ENCODE measurements at regions not wholly inside any gene's neighbourhood (a gene's known extent, or its start where the extent isn't known, plus 50 kb on each side); places are given as distances from the start of the nearest gene placed in this dataset.

DNA sequence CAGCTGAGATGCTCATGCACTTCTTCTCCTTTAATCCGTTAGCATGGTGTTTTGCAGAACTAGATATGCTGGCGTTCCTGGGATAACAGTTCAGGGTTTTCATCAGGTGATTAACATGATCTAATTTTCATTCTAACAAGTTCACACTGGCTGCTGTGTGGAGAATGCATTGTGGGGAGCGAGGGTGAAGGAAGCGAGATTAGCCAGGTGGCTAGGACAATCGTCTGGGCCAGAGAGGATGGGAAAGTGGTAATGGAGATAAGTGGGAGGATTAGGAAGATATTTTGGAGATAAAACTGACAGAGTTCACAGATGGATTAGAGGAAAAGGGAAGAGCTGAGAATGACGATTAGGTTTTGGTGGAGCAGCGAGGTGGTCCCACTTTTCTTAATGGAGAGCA lies 138.1 kb upstream of the MAGI3 start:
- TF ChIP-seq, protein P1, sequence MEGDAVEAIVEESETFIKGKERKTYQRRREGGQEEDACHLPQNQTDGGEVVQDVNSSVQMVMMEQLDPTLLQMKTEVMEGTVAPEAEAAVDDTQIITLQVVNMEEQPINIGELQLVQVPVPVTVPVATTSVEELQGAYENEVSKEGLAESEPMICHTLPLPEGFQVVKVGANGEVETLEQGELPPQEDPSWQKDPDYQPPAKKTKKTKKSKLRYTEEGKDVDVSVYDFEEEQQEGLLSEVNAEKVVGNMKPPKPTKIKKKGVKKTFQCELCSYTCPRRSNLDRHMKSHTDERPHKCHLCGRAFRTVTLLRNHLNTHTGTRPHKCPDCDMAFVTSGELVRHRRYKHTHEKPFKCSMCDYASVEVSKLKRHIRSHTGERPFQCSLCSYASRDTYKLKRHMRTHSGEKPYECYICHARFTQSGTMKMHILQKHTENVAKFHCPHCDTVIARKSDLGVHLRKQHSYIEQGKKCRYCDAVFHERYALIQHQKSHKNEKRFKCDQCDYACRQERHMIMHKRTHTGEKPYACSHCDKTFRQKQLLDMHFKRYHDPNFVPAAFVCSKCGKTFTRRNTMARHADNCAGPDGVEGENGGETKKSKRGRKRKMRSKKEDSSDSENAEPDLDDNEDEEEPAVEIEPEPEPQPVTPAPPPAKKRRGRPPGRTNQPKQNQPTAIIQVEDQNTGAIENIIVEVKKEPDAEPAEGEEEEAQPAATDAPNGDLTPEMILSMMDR (conservative IDR thresholded peaks at IDR 0.05): no peak
- H3K27ac ChIP-seq: peak overlapping the region; percentile 98; the same call in 1 of the 2 replicates

DNA sequence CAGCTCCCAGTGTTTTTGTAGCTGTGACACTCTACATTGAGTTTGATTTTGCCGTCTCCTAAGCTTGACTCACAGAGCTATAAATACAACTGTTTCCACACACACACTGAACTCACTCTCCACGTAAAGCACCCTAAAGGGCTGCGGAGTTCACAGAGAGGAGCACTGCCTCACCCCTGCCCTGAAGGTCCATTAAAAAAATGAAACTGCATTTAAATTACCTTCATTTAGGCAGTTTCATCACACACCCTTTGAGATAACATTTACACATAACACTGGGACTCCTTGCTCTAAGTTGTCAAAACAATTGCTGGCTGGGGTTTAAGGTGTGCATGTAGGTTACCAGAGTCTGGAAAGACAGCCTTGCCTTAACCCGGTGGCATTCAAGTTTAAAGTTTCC lies 137.1 kb upstream of the MAGI3 start:
- H3K27ac ChIP-seq: peak overlapping the region; percentile 98
- TF ChIP-seq, protein P1 (conservative IDR thresholded peaks at IDR 0.05): no peak

DNA sequence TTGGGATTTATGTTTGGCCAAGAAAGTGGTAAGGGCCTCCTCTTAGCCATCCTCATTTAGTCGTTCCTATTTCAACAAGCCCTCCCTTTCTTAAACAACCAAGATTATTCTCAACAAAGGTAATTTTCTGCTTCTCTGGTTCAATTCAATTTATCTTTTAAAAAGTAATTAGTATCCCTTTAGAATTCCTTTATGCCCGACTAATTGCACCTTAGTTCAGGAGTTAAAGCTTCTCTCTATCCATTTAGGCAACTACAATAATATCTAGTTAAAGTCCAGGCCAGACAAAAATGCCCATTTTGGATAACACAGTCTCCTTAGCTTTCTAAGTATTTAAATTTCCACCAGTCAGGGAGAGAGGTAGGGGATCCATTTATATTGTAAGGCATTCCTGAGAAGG lies 136.7 kb upstream of the MAGI3 start:
- TF ChIP-seq, protein P1 (conservative IDR thresholded peaks at IDR 0.05): no peak
- H3K27ac ChIP-seq: peak overlapping the region; percentile 98

DNA sequence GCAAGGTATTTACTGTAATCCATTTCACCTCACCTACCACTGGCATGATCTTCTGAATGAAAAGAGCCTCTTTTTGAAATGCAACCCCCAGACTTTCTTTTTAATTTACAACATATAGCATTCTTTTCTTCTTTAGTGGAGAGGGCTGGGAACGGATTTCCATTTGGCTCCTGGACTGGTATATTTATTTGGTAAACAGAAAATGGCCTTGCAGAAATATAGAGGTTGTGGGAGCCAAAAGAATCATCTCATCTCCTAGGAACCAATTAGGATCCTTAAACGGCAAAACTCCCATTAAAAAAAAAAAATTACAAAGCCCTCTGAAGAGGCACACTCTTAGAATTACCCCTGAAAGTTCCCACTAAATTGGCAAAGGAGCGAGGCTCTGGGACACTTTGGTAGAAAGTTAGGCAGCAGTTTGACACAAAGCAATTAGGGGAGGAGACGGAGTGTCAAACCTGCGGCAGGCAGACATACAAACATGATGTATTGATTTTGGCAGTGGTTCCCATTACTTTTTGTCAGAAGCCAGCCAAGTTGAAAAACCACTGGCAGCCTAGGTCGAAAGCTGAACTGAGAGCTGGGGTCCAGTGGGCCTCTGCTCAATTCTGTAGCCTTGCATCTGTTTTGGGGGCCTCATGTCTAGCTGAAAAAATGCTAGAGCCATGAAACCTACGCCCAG lies 135.1 kb upstream of the MAGI3 start:
- H3K27ac ChIP-seq: peak overlapping the region; percentile 98

DNA sequence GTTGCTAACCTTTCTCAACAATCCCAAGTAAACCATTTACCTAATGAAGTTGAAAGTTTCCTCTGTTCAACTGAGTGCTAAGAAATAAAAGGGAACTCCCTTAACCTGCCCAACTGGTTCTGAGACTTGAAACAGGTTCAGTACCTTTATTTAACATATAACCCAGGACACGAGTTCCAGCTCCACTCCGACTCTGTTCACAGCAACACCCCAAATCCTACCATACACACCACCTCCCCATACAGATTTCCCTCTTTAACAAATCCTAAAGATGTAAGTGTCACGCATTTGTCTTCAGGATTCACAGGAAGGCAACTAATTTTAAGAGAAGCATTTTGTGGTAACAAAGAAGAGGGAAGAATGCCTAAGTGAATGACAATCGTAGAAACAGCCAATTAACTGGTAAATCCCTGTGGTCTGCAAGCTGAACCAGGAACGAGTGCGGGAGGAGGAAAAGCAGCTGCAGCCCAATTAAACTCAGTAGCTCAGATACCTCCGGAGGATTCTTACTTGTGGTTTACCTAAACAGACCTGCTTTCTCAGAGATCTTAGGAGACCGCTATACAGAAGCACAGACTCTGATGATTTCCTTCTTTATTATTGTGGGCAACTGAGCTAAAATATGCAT lies 134.5 kb upstream of the MAGI3 start:
- TF ChIP-seq, protein P1 (conservative IDR thresholded peaks at IDR 0.05): no peak
- H3K27ac ChIP-seq: peak overlapping the region; percentile 98

More for the DNA sequence above, 135.1 kb upstream of the MAGI3 start:
- TF ChIP-seq, protein P1 (conservative IDR thresholded peaks at IDR 0.05): no peak

DNA sequence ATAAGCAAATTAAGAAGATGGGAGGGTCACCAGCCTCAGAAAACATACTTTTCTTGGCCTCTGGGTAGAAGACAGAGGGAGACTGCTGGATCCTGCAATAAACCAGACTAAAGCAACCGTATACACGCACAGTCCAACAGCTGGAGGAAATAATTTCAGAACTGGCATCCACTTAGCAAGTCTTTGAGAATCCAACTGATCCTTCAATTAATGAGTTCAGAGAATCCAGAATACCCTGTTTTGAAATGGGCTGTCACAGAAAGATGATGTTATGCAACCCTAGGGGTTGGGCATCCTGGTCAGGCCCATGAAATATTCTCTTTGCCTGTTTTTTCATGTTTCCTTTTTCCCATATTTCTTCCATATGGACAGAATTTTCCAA lies 134.0 kb upstream of the MAGI3 start:
- TF ChIP-seq, protein P1 (conservative IDR thresholded peaks at IDR 0.05): no peak
- peak overlapping the region; percentile 98 for H3K27ac ChIP-seq

DNA sequence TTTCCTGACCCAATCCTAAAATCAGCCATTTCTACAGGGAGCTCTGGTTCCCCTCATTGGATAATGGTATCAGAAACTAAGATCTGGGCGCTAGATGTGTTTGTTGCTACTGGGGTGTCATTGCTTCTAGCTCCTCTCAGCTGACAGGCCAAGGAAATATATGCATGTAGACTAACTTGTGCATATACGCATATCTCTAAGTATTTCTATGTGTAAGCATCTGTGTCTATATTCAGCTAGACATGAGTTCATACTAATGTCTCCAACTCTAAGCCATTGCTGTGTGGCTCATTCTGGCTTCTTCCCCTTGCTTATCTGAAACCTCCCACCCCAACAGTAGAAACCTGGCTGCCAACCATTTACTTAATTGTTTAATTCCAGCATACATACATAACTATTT lies 130.3 kb upstream of the MAGI3 start:
- H3K27ac ChIP-seq: no peak overlapping the region
- TF ChIP-seq, protein P1 (conservative IDR thresholded peaks at IDR 0.05): no peak
